NCI-H146 (cell line): ENCODE measurements at regions not wholly inside any gene's neighbourhood (a gene's known extent, or its start where the extent isn't known, plus 50 kb on each side); places are given as distances from the start of the nearest gene placed in this dataset.
"Not testable (repeated sequence)": the region's sequence is repeated elsewhere in the genome, so short reads cannot be mapped to it uniquely, and the experiment has no call there.

Experiments used
- DNase-seq: peaks from one replicate; lab custom pipeline; 2025; lab: John Stamatoyannopoulos, UW

DNA sequence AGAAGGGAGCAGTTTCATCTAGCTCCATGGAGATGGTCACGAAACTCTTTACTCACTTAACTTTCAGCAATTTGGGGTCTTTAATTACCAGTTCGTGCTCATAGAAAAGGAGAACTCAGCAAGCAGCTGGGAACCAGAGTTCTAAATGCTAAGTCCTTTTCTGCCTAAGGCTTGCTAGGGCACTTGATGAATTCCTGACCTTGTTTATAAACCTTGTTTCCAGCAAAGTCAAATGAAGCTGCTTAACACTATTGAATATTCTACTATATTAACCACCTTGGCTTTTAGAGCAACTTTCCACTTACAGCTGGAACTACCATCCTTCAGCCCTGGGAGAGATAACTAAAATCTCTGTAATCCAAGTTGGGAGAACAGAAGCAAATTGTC, 79.5 kb upstream of the TSC22D2 start:
- no peak for DNase-seq

GRCh38 chr3:150327678-150328653, 80.1 kb upstream of the TSC22D2 start:
- DNase-seq, result no peak

- DNase-seq, result no peak
These were observed 83.3 kb upstream of the TSC22D2 start for GRCh38 chr3:150324788-150325187.

GRCh38 chr3:150324245-150324644, 83.9 kb upstream of the TSC22D2 start:
- DNase-seq, result no peak

- DNase-seq, result no peak
These were observed 84.3 kb upstream of the TSC22D2 start for GRCh38 chr3:150323770-150324169.

GRCh38 chr3:150323091-150323490, 85.0 kb upstream of the TSC22D2 start:
- DNase-seq, result not testable (repeated sequence)

GRCh38 chr3:150320971-150321370, 87.1 kb upstream of the TSC22D2 start:
- not testable (repeated sequence) for DNase-seq

- DNase-seq, result no peak
These were observed 88.2 kb upstream of the TSC22D2 start for GRCh38 chr3:150319900-150320299.

GRCh38 chr3:150317469-150317868, 90.6 kb upstream of the TSC22D2 start:
- peak; percentile 42 for DNase-seq

GRCh38 chr3:150315721-150316120, 92.4 kb upstream of the TSC22D2 start:
- DNase-seq, result no peak

DNA sequence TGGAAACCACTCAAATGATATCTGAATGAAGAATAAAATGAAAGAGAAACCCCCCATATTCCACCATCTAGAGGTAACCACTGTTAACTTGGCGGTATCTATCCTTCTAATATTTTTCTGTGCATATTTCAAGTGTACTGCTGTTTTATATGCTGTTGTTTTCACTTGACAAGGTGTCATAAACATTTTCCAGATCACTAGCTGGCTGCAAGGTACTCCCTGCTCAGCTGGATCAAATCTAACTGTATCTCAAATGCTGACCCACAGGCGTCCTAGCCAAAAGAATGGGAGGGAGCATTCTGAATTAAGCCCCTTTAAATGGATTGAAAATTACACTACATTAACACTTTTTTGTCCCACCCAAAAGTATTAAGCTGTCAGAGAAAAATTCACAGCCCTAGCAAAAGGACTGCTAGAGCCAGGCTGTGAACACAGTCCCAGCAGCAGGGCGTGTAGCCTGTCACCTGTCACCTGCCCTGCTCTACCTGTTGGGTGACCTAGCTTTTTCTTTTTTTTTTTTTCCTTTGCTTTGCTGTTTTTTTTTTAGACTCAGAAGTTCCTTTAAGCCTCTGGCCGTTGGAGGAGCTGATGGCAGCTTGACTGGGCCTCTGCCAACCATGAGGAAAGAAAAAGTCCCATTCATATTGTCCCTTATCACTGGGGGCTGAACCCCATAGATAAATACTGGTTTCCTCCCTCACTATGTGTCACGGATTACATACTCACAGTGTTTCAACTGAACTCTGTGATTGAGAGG, 93.7 kb upstream of the TSC22D2 start:
- DNase-seq, result peak; percentile 47

DNA sequence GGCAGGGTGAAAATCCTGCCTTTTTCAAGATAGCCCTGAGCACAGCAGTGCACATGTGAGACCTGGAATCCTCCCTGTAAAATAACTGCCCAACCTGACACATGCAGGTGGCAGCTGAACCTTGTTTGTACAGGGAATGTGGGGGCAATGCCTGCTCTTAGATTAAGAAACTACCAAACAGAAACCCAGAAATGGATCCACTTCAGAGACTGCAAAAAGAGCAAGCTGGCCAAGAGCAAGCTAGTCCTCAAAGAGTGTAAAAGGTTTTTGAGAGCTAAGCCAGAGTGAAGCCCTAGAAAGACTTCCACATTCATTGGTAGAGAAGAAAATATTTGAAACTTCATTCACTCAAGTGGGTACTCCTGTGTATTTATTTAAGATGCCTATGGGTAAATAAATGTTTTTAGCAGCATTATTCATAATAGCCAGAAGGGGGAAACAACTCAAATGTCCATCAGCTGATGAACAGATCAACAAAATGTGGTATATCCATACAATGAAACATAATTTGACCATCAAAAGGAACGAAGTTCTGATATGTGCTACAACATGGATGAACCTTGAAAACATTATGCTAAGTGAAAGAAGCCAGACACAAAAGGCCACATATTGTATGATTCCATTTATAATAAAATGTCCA, 96.0 kb upstream of the TSC22D2 start:
- DNase-seq, result no peak

GRCh38 chr3:150311156-150311555, 96.9 kb upstream of the TSC22D2 start:
- no peak for DNase-seq

GRCh38 chr3:150309557-150309956, 98.5 kb upstream of the TSC22D2 start:
- no peak for DNase-seq

GRCh38 chr3:150309257-150309542, 98.9 kb upstream of the TSC22D2 start:
- no peak for DNase-seq

DNA sequence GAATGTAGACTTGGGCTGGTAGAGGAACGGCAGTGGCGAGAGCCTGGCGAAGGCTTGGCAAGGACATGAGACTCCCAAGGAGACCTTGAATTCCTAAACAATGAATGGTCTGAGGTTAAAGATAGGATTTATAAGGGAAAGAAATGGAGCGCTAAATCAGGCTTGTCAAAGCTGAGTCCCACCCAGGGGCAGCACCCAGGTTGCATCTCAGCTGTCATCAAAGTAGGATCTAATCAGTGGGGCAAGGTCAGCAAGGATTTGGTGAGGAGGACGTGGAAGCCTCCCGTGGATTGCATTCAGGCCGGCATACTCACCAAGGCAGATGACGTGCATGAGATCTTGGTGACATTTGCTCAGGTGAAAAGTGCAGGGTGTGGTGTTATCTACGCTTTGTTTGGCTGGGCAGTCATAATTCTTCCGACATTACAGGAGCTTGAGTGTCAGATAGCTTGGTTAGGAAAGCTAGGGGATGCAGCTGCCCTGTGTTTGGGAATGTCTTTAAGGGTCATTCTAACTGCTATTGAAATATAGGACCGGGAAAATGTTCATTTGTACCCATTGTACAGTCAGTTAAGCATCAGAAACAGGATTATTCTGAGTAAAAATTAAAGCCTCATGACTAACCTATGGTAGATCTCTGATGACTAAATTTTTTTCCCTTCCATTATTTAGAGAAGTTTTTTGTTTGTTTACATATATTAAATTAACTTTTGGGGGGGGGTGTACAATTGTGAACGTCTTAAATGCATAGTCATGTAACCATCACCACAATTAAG, 99.4 kb upstream of the TSC22D2 start:
- no peak for DNase-seq

GRCh38 chr3:150308037-150308319, 100.1 kb upstream of the TSC22D2 start:
- no peak for DNase-seq

GRCh38 chr3:150307311-150308036, 100.6 kb upstream of the TSC22D2 start:
- DNase-seq, result no peak

GRCh38 chr3:150306906-150307305, 101.2 kb upstream of the TSC22D2 start:
- DNase-seq, result no peak

GRCh38 chr3:150306083-150306482, 102.0 kb upstream of the TSC22D2 start:
- DNase-seq, result no peak

GRCh38 chr3:150303768-150304167, 104.3 kb upstream of the TSC22D2 start:
- DNase-seq, result no peak

DNA sequence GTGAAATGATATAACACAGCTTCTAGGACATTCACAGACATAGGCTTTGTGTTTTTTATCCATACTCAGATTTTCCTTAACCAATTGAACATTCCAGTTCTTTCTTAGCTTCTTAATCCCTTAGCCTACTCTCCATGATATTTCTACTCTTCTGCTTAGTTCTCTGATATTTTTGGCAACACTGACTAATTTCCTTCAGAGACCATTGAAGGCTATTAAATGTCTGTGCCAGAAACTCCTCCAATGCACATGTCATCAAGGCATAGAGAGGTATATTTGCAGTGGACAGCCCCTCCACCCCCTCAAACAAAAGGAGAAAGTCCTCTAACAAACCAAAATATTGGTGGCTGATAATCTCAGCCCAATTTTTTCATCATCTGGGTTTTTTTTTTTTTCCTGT, 105.9 kb upstream of the TSC22D2 start:
- DNase-seq, result no peak
